Neural cell (in vitro differentiated cells): ENCODE measurements at regions not wholly inside any gene's neighbourhood (a gene's known extent, or its start where the extent isn't known, plus 50 kb on each side); places are given as distances from the start of the nearest gene placed in this dataset.

Experiments
- H2AFZ ChIP-seq: fragments of 200-600, 300-800 bp; sonication (generic), shearing (Covaris generic); 2 replicates; pipeline ENCODE4 v1.6.0; 2014; ENCODE audit warnings: low read depth, mild to moderate bottlenecking, antibody characterized with exemption, low read length, moderate library complexity
- H3F3A ChIP-seq: fragments of 200-600 bp; shearing (Covaris generic); 2 replicates; pipeline ENCODE4 v1.6.1; 2016; ENCODE audit warnings: mild to moderate bottlenecking, moderate library complexity, mixed read lengths, antibody characterized with exemption, low read length; ENCODE audit not compliant: insufficient read depth, poor library complexity, severe bottlenecking
- H3K27ac ChIP-seq: fragments of 200-600, 300-800 bp; sonication (generic), shearing (Covaris generic); 2 replicates; pipeline ENCODE4 v1.5.1; 2014; ENCODE audit warnings: mild to moderate bottlenecking, low read length, moderate library complexity
- H3K27me3 ChIP-seq: fragments of 300-800, 200-600 bp; sonication (generic), shearing (Covaris generic); 2 replicates; pipeline ENCODE4 v1.6.0; 2014; ENCODE audit warnings: mild to moderate bottlenecking, low read depth, low read length, moderate library complexity; ENCODE audit not compliant: insufficient read depth
- H3K36me3 ChIP-seq: fragments of 300-800, 200-600 bp; sonication (generic), shearing (Covaris generic); 2 replicates; pipeline ENCODE4 v1.5.1; 2014; ENCODE audit warnings: mild to moderate bottlenecking, antibody characterized with exemption, low read length, moderate library complexity; ENCODE audit not compliant: insufficient read depth
- H3K4me2 ChIP-seq: fragments of 300-800, 200-600 bp; sonication (generic), shearing (Covaris generic); 2 replicates; pipeline ENCODE4 v1.6.0; 2014; ENCODE audit warnings: mild to moderate bottlenecking, low read length
- H3K4me3 ChIP-seq: fragments of 300-800, 200-600 bp; sonication (generic), shearing (Covaris generic); 2 replicates; pipeline ENCODE4 v1.5.1; 2014; ENCODE audit warnings: mild to moderate bottlenecking, low read length, moderate library complexity
- H3K79me2 ChIP-seq: fragments of 200-600 bp; shearing (Covaris generic); replicated peaks from 2 replicates; pipeline ENCODE4 v1.6.0; 2014; ENCODE audit warnings: mild to moderate bottlenecking, low read length, moderate library complexity; ENCODE audit not compliant: insufficient read depth
- H3K9ac ChIP-seq: fragments of 300-800, 200-600 bp; sonication (generic), shearing (Covaris generic); 2 replicates; pipeline ENCODE4 v1.6.1; 2016; ENCODE audit warnings: mild to moderate bottlenecking, low read length, mixed read lengths
- H3K9me2 ChIP-seq: fragments of 200-600 bp; shearing (Covaris generic); 2 replicates; pipeline ENCODE4 v1.6.1; 2016; ENCODE audit warnings: mild to moderate bottlenecking, low read length, mixed read lengths; ENCODE audit not compliant: insufficient read depth
- H3K9me3 ChIP-seq: fragments of 200-600, 300-800 bp; sonication (generic), shearing (Covaris generic); 2 replicates; pipeline ENCODE4 v1.6.1; 2016; ENCODE audit warnings: mild to moderate bottlenecking, mixed run types, low read length, moderate library complexity, mixed read lengths
- H4K20me1 ChIP-seq: fragments of 200-600 bp; shearing (Covaris generic); 2 replicates; pipeline ENCODE4 v1.6.1; 2016; ENCODE audit warnings: mild to moderate bottlenecking, mixed run types; ENCODE audit not compliant: insufficient read depth
- EP300 ChIP-seq: fragments of 450-650 bp; conservative IDR thresholded peaks from 2 replicates; pipeline ENCODE4 v1.6.1; 2014; ENCODE audit warnings: antibody characterized with exemption, mild to moderate bottlenecking, moderate library complexity; ENCODE audit not compliant: poor library complexity, severe bottlenecking
- EZH2 ChIP-seq: fragments of 200-600, 300-800 bp; shearing (Covaris generic), sonication (generic); IDR thresholded peaks from 2 replicates; pipeline ENCODE4 v1.6.1; 2014; ENCODE audit warnings: antibody characterized with exemption, low read length, borderline replicate concordance, mild to moderate bottlenecking; ENCODE audit not compliant: insufficient read depth, poor library complexity, severe bottlenecking
- MXI1 ChIP-seq: fragments of 450-650 bp; conservative IDR thresholded peaks from 2 replicates; pipeline ENCODE4 v1.6.1; 2014; ENCODE audit warnings: antibody characterized with exemption, mild to moderate bottlenecking; ENCODE audit not compliant: poor library complexity, severe bottlenecking
- POLR2AphosphoS5 ChIP-seq: IDR thresholded peaks from 2 replicates; pipeline ENCODE4 v1.6.1; 2012
- RAD21 ChIP-seq: fragments of 450-650 bp; conservative IDR thresholded peaks from 2 replicates; pipeline ENCODE4 v1.6.1; 2014; ENCODE audit warnings: antibody characterized with exemption, mild to moderate bottlenecking, moderate library complexity
- REST ChIP-seq: IDR thresholded peaks from 2 replicates; pipeline ENCODE4 v1.6.1; 2012; ENCODE audit warnings: borderline replicate concordance
- SMC3 ChIP-seq: fragments of 450-650 bp; conservative IDR thresholded peaks from 2 replicates; pipeline ENCODE4 v1.6.1; 2014; ENCODE audit warnings: antibody characterized with exemption, mild to moderate bottlenecking, moderate library complexity; ENCODE audit not compliant: poor library complexity
- TAF1 ChIP-seq: IDR thresholded peaks from 2 replicates; pipeline ENCODE4 v1.6.1; 2012; ENCODE audit warnings: low read depth
- TF ChIP-seq, protein P1 (sequence below): fragments of 450-650 bp; IDR thresholded peaks from 2 replicates; pipeline ENCODE4 v1.5.1; 2014; ENCODE audit warnings: antibody characterized with exemption, mild to moderate bottlenecking, moderate library complexity; ENCODE audit not compliant: poor library complexity, severe bottlenecking

DNA sequence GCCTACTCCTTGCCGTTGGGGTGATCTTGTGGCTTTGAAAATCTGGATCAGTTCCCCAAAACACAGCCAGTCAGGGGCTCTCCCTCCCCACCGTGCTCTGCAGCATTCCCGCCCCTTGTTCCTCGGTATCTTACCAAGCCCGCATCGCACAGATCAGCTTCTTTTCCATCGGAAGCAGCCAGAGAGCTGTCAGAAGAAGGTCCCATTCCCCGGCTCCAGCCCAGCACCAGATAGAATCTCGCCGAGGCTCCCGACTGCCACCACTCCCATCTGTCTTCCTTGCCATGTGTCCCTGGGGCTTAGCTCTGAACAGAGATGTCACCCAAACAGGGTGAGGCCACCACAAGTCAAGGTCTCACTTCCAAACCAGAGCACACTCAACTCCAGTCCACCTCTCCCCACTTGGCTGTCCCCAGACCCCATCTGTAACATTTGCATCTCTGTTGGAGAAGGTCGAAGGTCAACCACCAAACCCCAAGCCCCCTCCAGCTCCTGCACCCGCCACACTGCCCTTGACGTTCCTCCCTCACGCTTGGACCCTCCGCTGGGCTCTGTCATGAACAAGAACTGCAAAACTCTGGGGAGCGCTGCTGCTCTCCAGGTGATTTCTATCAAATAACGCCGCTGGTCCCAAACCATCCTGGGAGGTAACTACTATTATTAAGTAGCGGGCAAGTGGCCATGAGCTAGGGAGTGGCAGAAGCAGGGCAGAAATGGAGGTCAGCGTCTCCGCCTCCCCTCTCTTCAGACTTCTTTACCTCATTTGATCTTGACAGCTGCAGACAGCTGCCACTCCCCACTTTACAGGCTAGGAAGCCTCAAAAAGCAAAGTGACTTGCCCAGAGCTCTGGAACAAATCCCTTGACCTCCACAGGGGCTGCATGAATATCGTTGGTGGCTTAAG is 70.0 kb upstream of the TAF1B start:
- Histone ChIP-seq H3K4me2 (no peak overlapping the region), H3K9ac (no peak overlapping the region), H3K9me3 (no peaks in the 10 kb centered on the region), H4K20me1 (no peaks in the 10 kb centered on the region), H3K79me2 (no peaks in the 10 kb centered on the region), H3K27me3 (no peaks in the 10 kb centered on the region), H3K4me3 (no peak overlapping the region), H2AFZ (no peak overlapping the region), H3F3A (no peaks in the 10 kb centered on the region), H3K27ac (no peak overlapping the region), H3K36me3 (no peaks in the 10 kb centered on the region), H3K9me2 (no peaks in the 10 kb centered on the region)
- TF ChIP-seq EZH2 (no peak), TAF1 (no peak), EP300 (no peak), RAD21 (no peak), MXI1 (no peak), SMC3 (no peak), REST (no peak)
- TF ChIP-seq, protein P1, sequence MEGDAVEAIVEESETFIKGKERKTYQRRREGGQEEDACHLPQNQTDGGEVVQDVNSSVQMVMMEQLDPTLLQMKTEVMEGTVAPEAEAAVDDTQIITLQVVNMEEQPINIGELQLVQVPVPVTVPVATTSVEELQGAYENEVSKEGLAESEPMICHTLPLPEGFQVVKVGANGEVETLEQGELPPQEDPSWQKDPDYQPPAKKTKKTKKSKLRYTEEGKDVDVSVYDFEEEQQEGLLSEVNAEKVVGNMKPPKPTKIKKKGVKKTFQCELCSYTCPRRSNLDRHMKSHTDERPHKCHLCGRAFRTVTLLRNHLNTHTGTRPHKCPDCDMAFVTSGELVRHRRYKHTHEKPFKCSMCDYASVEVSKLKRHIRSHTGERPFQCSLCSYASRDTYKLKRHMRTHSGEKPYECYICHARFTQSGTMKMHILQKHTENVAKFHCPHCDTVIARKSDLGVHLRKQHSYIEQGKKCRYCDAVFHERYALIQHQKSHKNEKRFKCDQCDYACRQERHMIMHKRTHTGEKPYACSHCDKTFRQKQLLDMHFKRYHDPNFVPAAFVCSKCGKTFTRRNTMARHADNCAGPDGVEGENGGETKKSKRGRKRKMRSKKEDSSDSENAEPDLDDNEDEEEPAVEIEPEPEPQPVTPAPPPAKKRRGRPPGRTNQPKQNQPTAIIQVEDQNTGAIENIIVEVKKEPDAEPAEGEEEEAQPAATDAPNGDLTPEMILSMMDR: no peak

- no peak overlapping the region for H3K4me3 ChIP-seq
- H4K20me1 ChIP-seq: no peaks in the 10 kb centered on the region
- H3K79me2 ChIP-seq: no peaks in the 10 kb centered on the region
- H3K36me3 ChIP-seq: no peaks in the 10 kb centered on the region
- H3K9me2 ChIP-seq: no peaks in the 10 kb centered on the region
- H2AFZ ChIP-seq: no peak overlapping the region
- H3K9me3 ChIP-seq: no peaks in the 10 kb centered on the region
- no peaks in the 10 kb centered on the region for H3K27me3 ChIP-seq
- no peak overlapping the region for H3K4me2 ChIP-seq
- no peak overlapping the region for H3K9ac ChIP-seq
- TF ChIP-seq RAD21 (no peak), REST (no peak), POLR2AphosphoS5 (no peak), EP300 (no peak), TAF1 (no peak), EZH2 (no peak), MXI1 (no peak), SMC3 (no peak)
- TF ChIP-seq, protein P1: no peak
- no peaks in the 10 kb centered on the region for H3F3A ChIP-seq
- no peak overlapping the region for H3K27ac ChIP-seq
Measured at GRCh38 chr2:9773903-9774239, 69.4 kb upstream of the TAF1B start.
